ENCODE measurements at regions not wholly inside any gene's neighbourhood (a gene's known extent, or its start where the extent isn't known, plus 50 kb on each side); places are given as distances from the start of the nearest gene placed in this dataset.

DNA sequence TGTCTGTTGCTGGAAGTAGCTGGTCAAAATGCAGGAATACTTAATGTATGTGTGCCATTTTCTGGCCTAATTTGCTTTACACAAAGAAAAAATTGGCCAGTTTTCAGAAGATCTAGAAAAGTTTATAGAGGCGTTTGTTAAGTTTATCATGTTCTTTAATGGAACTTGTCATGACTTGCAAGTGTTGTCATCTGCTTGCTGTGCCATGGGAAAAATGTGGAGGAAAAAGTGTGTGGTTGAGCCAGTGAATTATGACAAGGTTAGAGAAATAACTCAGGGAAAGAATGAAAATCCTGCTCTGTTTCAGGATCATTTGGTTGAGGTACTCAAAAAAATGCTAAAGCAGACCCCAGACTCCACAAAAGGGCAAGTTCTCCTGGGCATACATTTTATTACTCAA, 301.6 kb upstream of the CDH2 start:
- no peak for DNase-seq (ENCODE audit: low spot score in 2 of 2)
- no peak overlapping the region for H3K4me3 ChIP-seq
- WGBS = 42% methylated on average over 1 of the region's 1 CpG
- H3K36me3 ChIP-seq = no peaks in the 10 kb centered on the region
- no peak for TF ChIP-seq POLR2A (IDR thresholded peaks at IDR 0.05)
- TF ChIP-seq EP300 (IDR thresholded peaks at IDR 0.05) = no peak
- TF ChIP-seq POLR2AphosphoS5 (IDR thresholded peaks at IDR 0.05) = no peak
- TF ChIP-seq, protein P1, sequence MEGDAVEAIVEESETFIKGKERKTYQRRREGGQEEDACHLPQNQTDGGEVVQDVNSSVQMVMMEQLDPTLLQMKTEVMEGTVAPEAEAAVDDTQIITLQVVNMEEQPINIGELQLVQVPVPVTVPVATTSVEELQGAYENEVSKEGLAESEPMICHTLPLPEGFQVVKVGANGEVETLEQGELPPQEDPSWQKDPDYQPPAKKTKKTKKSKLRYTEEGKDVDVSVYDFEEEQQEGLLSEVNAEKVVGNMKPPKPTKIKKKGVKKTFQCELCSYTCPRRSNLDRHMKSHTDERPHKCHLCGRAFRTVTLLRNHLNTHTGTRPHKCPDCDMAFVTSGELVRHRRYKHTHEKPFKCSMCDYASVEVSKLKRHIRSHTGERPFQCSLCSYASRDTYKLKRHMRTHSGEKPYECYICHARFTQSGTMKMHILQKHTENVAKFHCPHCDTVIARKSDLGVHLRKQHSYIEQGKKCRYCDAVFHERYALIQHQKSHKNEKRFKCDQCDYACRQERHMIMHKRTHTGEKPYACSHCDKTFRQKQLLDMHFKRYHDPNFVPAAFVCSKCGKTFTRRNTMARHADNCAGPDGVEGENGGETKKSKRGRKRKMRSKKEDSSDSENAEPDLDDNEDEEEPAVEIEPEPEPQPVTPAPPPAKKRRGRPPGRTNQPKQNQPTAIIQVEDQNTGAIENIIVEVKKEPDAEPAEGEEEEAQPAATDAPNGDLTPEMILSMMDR (IDR thresholded peaks at IDR 0.05) = no peak
- H3K27ac ChIP-seq = no peak overlapping the region
- H3K27me3 ChIP-seq = no peaks in the 10 kb centered on the region
- peaks cover 5% of the 10 kb centered on the region for H3K9me3 ChIP-seq
- no peaks in the 10 kb centered on the region for H3K4me1 ChIP-seq

DNA sequence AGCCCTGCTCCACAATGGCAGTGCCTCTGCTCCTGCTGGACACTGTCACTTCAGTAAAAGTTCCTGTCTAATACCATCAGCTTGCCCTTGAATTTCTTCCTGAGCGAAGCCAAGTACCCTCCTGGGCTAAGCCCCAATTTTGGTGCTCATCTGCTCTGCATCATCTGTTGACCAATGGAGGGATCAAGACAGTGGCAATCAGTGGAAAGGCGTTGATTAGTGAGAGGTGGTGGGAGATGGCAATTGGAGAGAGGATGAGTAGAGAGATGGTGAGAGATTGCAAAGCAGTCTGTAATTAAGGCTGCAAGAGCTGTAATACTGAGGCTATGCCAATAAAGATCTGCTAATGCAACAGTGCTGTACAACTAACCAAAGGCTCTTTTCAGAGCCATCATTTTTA, 299.4 kb upstream of the CDH2 start:
- Histone ChIP-seq H3K9me3 (peaks cover 5% of the 10 kb centered on the region), H3K4me1 (no peaks in the 10 kb centered on the region), H3K27me3 (no peaks in the 10 kb centered on the region), H3K36me3 (no peaks in the 10 kb centered on the region), H3K27ac (no peak overlapping the region), H3K4me3 (no peak overlapping the region)
- no peak for DNase-seq (ENCODE audit: low spot score in 2 of 2)
- no peak for TF ChIP-seq EP300 (IDR thresholded peaks at IDR 0.05)
- TF ChIP-seq POLR2AphosphoS5 (IDR thresholded peaks at IDR 0.05) = no peak
- TF ChIP-seq POLR2A (IDR thresholded peaks at IDR 0.05) = no peak
- TF ChIP-seq, protein P1 (IDR thresholded peaks at IDR 0.05) = no peak
- WGBS = 85% methylated on average over 2 of the region's 2 CpGs

DNA sequence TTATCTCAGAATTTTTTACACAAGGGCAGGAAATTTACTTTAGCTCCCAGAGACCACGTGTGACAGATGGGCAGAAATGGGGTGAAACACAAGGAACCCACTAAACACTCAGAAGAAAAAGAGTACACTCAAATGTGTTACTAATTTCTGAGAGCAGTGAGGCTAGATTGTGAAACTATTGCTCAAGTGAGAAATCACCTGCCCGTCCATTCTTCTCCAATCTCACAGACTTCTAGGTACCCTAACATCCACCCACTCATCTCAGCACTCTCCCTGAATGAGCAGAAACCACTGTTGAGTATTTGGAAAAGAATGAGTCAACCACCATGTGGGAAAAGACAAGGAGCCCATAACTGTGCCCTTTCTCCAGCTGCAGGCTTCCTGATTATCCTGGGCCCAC, 293.0 kb upstream of the CDH2 start:
- H3K4me3 ChIP-seq = no peak overlapping the region
- TF ChIP-seq, protein P1 (IDR thresholded peaks at IDR 0.05) = no peak
- TF ChIP-seq POLR2AphosphoS5 (IDR thresholded peaks at IDR 0.05) (no peak), POLR2A (IDR thresholded peaks at IDR 0.05) (no peak), EP300 (IDR thresholded peaks at IDR 0.05) (no peak)
- H3K27me3 ChIP-seq = no peaks in the 10 kb centered on the region
- H3K4me1 ChIP-seq = no peaks in the 10 kb centered on the region
- DNase-seq (ENCODE audit: low spot score in 2 of 2) = no peak
- no peaks in the 10 kb centered on the region for H3K9me3 ChIP-seq
- 77% methylated on average over 2 of the region's 2 CpGs for WGBS
- no peaks in the 10 kb centered on the region for H3K36me3 ChIP-seq
- no peak overlapping the region for H3K27ac ChIP-seq

DNA sequence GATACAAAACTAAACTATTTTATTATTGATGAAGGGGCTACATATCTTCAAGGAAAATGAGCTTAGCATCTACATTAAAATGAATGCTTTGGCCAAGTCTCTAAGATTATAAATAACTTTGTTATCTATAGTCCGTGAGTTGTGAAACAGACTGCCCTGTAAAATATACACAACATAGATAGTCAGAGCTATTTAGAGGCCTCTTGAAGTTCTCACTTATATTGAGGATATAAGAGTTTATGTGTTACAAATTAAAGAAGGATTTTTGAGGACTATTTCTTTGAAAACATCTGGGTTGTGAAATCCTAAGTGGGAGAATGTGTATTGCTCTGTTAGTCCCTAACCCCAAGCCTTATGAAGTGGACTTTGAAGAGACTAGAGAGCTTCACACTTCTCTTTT, 292.0 kb upstream of the CDH2 start:
- no peaks in the 10 kb centered on the region for H3K4me1 ChIP-seq
- H3K27me3 ChIP-seq = no peaks in the 10 kb centered on the region
- DNase-seq (ENCODE audit: low spot score in 2 of 2) = no peak
- H3K9me3 ChIP-seq = no peaks in the 10 kb centered on the region
- 52% methylated on average over 1 of the region's 1 CpG for WGBS
- TF ChIP-seq POLR2A (IDR thresholded peaks at IDR 0.05) (no peak), POLR2AphosphoS5 (IDR thresholded peaks at IDR 0.05) (no peak), EP300 (IDR thresholded peaks at IDR 0.05) (no peak)
- TF ChIP-seq, protein P1 (IDR thresholded peaks at IDR 0.05) = no peak
- no peak overlapping the region for H3K4me3 ChIP-seq
- no peak overlapping the region for H3K27ac ChIP-seq
- H3K36me3 ChIP-seq = no peaks in the 10 kb centered on the region

DNA sequence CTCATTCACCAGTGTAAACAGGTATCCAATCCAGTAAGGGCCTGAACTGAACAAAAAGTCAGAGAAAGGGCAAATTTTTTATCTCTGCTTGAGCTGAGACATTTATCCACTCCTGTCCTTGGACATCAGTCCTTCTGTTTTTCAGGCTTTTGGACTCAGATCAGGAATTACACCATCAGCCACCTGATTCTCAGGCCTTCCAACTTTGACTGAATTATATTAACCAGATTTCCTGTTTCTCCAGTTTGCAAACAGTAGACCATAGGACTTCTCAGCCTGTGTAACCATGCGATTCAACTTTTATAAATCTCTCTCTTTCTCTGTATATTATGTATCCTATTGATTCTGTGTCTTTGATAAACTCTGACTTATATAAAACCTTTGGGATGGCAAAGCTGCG, 289.3 kb upstream of the CDH2 start:
- no peak for TF ChIP-seq POLR2A (IDR thresholded peaks at IDR 0.05)
- TF ChIP-seq POLR2AphosphoS5 (IDR thresholded peaks at IDR 0.05) = no peak
- TF ChIP-seq EP300 (IDR thresholded peaks at IDR 0.05) = no peak
- TF ChIP-seq, protein P1 (IDR thresholded peaks at IDR 0.05) = no peak
- 94% methylated on average over 2 of the region's 2 CpGs for WGBS
- no peak for DNase-seq (ENCODE audit: low spot score in 2 of 2)
- no peaks in the 10 kb centered on the region for H3K4me1 ChIP-seq
- no peak overlapping the region for H3K4me3 ChIP-seq
- H3K27ac ChIP-seq = no peak overlapping the region
- no peaks in the 10 kb centered on the region for H3K27me3 ChIP-seq
- no peaks in the 10 kb centered on the region for H3K9me3 ChIP-seq
- no peaks in the 10 kb centered on the region for H3K36me3 ChIP-seq
